GM21529 (cell line): ENCODE measurements at regions not wholly inside any gene's neighbourhood (a gene's known extent, or its start where the extent isn't known, plus 50 kb on each side); places are given as distances from the start of the nearest gene placed in this dataset.

Experiments
- ATAC-seq: cut with Tn5 transposase; IDR thresholded peaks from one replicate; pipeline ENCODE4 v1.9.1; 2021; ENCODE audit not compliant: unreplicated experiment

GRCh38 chr16:86104537-86105048, 205.6 kb downstream of the IRF8 start:
- no peak for ATAC-seq

GRCh38 chr16:86107215-86107825, 208.4 kb downstream of the IRF8 start:
- ATAC-seq = no peak

- no peak for ATAC-seq
Measured at GRCh38 chr16:86108062-86108461, 209.1 kb downstream of the IRF8 start.

GRCh38 chr16:86110134-86110533, 211.2 kb downstream of the IRF8 start:
- no peak for ATAC-seq

DNA sequence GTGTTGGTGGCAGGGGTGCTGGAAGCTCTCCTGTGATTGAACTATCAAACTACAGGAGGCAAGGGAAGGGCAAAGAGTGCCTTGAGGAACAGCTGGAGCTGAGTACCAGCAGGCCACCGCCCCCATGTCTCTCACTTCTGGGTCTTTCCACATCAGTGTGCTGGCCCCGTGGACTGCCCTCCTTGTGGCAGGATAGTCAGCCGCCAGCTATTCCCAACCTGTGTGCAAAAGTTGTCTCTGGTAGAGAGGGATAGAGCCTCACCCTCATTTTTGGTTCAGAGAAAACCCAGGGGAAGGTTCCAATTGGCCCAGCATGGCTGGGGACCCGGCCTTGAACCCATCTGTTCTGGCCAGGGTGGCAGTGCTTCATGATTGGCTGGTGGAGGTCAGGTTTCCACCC, 211.8 kb downstream of the IRF8 start:
- no peak for ATAC-seq

DNA sequence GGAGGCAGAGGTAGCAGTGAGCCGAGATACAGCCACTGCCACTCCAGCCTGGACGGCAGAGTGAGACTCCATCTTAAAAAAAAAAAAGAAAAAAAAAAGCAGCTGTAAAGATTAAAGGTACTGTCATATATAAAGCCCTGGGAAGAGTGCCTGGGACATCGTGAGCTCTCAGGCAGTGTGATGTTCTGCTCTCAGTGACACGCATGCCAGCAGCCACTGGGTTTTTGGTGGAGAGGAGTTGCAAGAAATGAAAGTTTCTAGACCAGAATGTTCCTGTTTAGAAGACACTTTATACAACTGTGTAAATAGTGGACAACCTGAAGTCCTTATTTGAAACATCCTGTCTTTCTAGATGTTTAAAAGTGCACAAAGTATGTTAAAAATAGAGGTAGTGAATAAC, 213.2 kb downstream of the IRF8 start:
- no peak for ATAC-seq

DNA sequence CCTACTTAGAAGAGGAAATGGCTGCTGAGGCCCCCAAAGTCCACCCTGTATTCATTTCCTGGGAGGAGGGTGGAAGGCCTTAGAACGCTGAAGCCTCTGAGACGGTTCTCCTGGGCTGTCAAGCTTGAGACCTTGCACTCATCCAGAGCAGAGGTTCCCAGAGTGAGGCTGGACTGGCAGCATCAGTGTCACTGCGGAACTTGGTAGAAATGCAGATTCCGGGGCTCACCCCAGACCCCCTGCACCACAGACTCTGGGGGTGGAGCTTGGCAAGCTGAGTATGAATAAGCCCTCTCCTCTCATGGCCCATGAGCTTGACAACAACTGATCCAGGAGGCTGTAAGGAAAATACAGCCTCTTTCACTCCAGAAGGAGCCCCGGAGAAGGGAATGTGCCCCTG, 218.3 kb downstream of the IRF8 start:
- no peak for ATAC-seq

DNA sequence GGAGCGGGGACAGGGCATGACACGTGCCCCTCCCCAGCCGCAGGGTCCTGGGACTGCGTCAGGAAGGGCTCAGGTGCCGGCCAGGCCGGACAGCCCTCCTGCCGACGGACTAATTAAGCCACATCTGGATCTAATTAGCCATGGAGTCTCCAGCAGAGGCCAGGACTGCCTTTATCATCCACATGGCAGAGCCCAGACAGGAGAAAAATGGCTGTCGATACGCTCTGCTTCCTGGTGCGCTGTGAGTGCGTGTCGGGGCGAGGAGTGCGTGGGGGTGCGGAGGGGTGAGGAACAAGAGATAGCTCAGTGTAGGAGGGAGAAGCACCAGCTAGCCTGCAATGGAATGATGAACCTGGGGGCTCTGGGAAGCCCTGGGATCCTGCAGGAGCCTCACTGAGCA, 218.8 kb downstream of the IRF8 start:
- no peak for ATAC-seq

DNA sequence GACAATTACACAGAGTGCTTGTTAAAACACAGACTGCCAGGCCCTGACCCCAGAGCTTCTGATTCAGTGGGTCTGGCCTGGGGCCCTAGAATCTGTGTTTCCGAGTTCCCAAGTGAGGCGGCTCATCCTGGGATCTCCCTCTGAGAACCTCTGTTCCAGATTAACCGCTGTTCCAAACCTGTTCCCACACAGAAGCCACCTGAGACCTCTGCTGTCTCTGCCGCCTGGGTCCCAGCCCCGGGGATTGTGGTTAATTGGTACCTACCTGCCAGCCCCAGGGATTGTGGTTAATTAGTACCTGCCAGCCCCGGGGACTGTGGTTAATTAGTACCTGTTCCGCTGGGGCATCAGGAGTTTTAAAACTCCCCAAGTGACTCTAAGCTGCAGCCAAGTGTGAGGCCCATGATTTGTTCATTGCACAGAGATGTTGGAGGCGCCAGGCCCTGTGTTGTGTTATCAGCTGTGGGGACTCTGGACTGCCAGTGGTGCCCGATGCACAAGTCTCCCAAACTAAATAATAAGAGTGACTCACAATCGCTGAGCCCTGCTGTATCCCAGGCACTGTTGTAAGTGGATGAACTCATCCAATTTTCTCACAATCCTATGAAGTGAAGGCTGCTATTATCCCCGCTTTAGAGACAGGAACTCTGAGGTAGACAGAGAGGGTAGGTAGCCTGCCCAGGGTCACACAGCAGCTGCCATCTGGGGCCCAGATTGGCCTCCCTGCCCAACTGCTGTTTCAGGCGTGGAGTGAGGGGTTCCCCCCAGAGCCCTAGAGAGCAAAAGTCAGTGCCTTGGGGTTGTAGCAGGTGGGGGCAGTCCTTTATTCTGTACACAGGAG, 219.7 kb downstream of the IRF8 start:
- no peak for ATAC-seq

GRCh38 chr16:86120201-86121192, 221.5 kb downstream of the IRF8 start:
- no peak for ATAC-seq

- no peak for ATAC-seq
Measured at GRCh38 chr16:86121374-86122010, 222.5 kb downstream of the IRF8 start.

GRCh38 chr16:86122681-86123342, 223.8 kb downstream of the IRF8 start:
- ATAC-seq = no peak

DNA sequence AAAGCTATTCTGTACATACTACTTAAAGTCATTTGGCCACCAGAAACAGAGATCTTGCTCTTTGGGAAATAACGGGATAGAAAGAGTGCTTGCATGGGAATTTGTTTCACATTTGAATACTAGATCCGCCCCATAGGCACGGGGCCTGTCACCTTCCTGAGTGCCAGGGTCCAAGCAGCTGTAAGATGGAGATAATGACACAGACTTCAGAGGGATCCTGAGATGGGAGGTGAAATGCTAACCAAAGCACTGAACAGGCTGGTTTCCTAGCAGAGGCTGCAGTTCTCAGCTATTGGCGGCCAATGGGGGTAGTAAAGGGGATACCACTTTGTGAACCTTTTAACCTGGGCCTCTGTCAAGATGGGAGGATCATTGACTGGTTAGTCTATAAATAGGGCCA, 225.4 kb downstream of the IRF8 start:
- no peak for ATAC-seq

- no peak for ATAC-seq
Measured at GRCh38 chr16:86126891-86127290, 227.9 kb downstream of the IRF8 start.

GRCh38 chr16:86127366-86127765, 228.4 kb downstream of the IRF8 start:
- no peak for ATAC-seq

- ATAC-seq = no peak
Measured at GRCh38 chr16:86128246-86128645, 229.3 kb downstream of the IRF8 start.

DNA sequence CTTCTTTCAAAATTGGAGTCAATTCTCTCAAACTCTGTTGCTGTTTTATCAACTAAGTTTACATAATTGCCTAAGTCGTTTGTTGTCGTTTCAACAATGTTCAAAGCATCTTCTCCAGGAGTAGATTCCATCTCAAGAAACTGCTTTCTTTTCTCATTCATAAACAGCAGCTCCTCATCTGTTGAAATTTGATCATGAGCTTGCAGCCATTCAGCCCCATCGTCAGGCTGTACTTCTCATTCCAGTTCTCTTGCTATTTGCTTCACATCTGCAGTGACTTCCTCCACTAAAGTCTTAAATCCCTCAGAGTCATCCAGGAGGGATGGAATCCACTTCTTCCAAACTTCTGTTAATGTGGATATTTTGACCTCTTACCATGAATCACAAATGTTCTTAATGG, 230.6 kb downstream of the IRF8 start:
- no peak for ATAC-seq

- ATAC-seq = no peak
Measured at GRCh38 chr16:86133377-86133776, 234.4 kb downstream of the IRF8 start.

GRCh38 chr16:86133847-86134375, 234.9 kb downstream of the IRF8 start:
- no peak for ATAC-seq
